HepG2 (cell line): ENCODE measurements at regions not wholly inside any gene's neighbourhood (a gene's known extent, or its start where the extent isn't known, plus 50 kb on each side); places are given as distances from the start of the nearest gene placed in this dataset.
A peak's percentile ranks its signal among the peaks of the same experiment; 100 is the strongest.

ENCODE experiments used
- ATAC-seq: fragments of 200-7000 bp; cut with Tn5 transposase; 3 replicates; pipeline ENCODE4 v1.9.1; 2020; ENCODE audit warnings: mild to moderate bottlenecking, moderate library complexity
- BruUV-seq: library from RNA; stranded (reverse); fragments of 400-500 nt; replicated peaks from 2 replicates; lab custom pipeline; 2021; lab: Mats Ljungman, UMichigan
- CTCF ChIA-PET: fragments of 300-600 bp; formaldehyde crosslinking; extraction: SDS; loops from one replicate; lab custom pipeline; 2021; ENCODE audit warnings: low total read pairs, inconsistent platforms, low intra/inter-chr PET ratio; lab: Yijun Ruan, JAX
- POLR2A ChIA-PET: fragments of 350-600 bp; sonication (Branson Sonifier 250); formaldehyde crosslinking; loops from one replicate; lab custom pipeline; 2020; ENCODE audit warnings: antibody characterized with exemption, inconsistent platforms; lab: Yijun Ruan, JAX
- DNase-seq: peaks from one replicate; pipeline ENCODE4 v3.0.0-alpha.2; 2015; ENCODE audit warnings: low spot score
- FAIRE-seq: peaks from 3 replicates; lab custom pipeline; 2011; peaks lifted over from hg19 to GRCh38; lab: Jason Lieb, UNC
- H2AFZ ChIP-seq: one replicate; pipeline ENCODE4 v1.6.1; 2011; ENCODE audit warnings: low read length, inconsistent platforms
- H3K27ac ChIP-seq: fragments of 300-600 bp; 3 replicates; pipeline ENCODE4 v1.8.0; 2011; ENCODE audit warnings: mixed run types, mild to moderate bottlenecking, mixed read lengths, low read length, inconsistent platforms; ENCODE audit not compliant: insufficient read depth; ENCODE audit errors: extremely low read length
- H3K27me3 ChIP-seq, 2 experiments: fragments of 200-600 bp in 1 of 2; 2 replicates in 1 of 2; 3 replicates in 1 of 2; pipeline versions ENCODE4 v1.6.0 to v1.8.0; 2011; ENCODE audit warnings: low read length in 2 of 2, mild to moderate bottlenecking in 2 of 2, moderate library complexity in 2 of 2, inconsistent platforms in 1 of 2; ENCODE audit not compliant: insufficient read depth in 2 of 2, control insufficient read depth in 1 of 2
- H3K36me3 ChIP-seq, 2 experiments: fragments of 200-600 bp in 1 of 2; replicated peaks in 1 of 2; 2 replicates in 1 of 2; 3 replicates in 1 of 2; pipeline versions ENCODE4 v1.5.1 to v1.8.0; 2011; ENCODE audit warnings: low read length in 2 of 2, inconsistent platforms in 1 of 2; ENCODE audit not compliant: insufficient read depth in 2 of 2, control insufficient read depth in 1 of 2
- H3K4me1 ChIP-seq: 2 replicates; pipeline ENCODE4 v1.5.1; 2012; ENCODE audit warnings: low read length, inconsistent platforms; ENCODE audit not compliant: insufficient read depth
- H3K4me2 ChIP-seq: 2 replicates; pipeline ENCODE4 v1.6.0; 2011; ENCODE audit warnings: low read depth, low read length, inconsistent platforms
- H3K4me3 ChIP-seq, 3 experiments: fragments of 200-600 bp in 1 of 3; sonication (generic), shearing (Covaris generic) in 1 of 3; replicated peaks in 1 of 3; 2 replicates each; pipeline ENCODE4 v1.5.1; 2011 to 2016; ENCODE audit warnings: low read length in 3 of 3, inconsistent platforms in 2 of 3, low read depth in 2 of 3, mild to moderate bottlenecking in 2 of 3, control low read depth in 1 of 3, mixed read lengths in 1 of 3; ENCODE audit not compliant: insufficient read depth in 1 of 3
- H3K79me2 ChIP-seq: one replicate; pipeline ENCODE4 v1.6.1; 2011; ENCODE audit warnings: low read length, inconsistent platforms; ENCODE audit not compliant: insufficient read depth
- H3K9ac ChIP-seq: 2 replicates; pipeline ENCODE4 v1.6.0; 2011; ENCODE audit warnings: mild to moderate bottlenecking, low read depth, low read length, inconsistent platforms; ENCODE audit not compliant: insufficient read depth
- H3K9me3 ChIP-seq: 2 replicates; pipeline ENCODE4 v1.5.1; 2012; ENCODE audit warnings: mild to moderate bottlenecking, low read length
- H4K20me1 ChIP-seq: 2 replicates; pipeline ENCODE4 v1.6.0; 2011; ENCODE audit warnings: inconsistent platforms, mild to moderate bottlenecking, low read length, moderate library complexity; ENCODE audit not compliant: insufficient read depth
- FOSL1 ChIP-seq: sonication (generic); formaldehyde crosslinking; IDR thresholded peaks from 2 replicates; pipeline ENCODE4 v1.9.0; 2021; ENCODE audit warnings: missing genetic modification reagents, borderline replicate concordance
- FOXO1 ChIP-seq: sonication (generic); formaldehyde crosslinking; IDR thresholded peaks from 2 replicates; pipeline ENCODE4 v1.4.0; 2020; ENCODE audit warnings: missing genetic modification reagents
- GPN1 ChIP-seq: sonication (generic); formaldehyde crosslinking; IDR thresholded peaks from 2 replicates; pipeline ENCODE4 v1.5.1; 2020; ENCODE audit warnings: missing genetic modification reagents, borderline replicate concordance
- HDAC1 ChIP-seq: sonication (generic); formaldehyde crosslinking; IDR thresholded peaks from 2 replicates; pipeline ENCODE4 v1.5.1; 2020; ENCODE audit warnings: mild to moderate bottlenecking, missing genetic modification reagents
- KLF6 ChIP-seq: IDR thresholded peaks from 2 replicates; pipeline ENCODE4 v1.8.0; 2016; ENCODE audit warnings: missing biosample characterization, missing genetic modification reagents
- SRSF4 ChIP-seq: fragments of 200-400 bp; formaldehyde crosslinking; IDR thresholded peaks from one replicate; pipeline ENCODE4 v1.6.1; 2018; ENCODE audit warnings: mild to moderate bottlenecking, low read depth, low read length, moderate library complexity; ENCODE audit not compliant: poor library complexity, severe bottlenecking
- STAG1 ChIP-seq: sonication (generic); formaldehyde crosslinking; IDR thresholded peaks from 2 replicates; pipeline ENCODE4 v1.4.0; 2020; ENCODE audit warnings: missing genetic modification reagents
- TP53 ChIP-seq: sonication (generic); formaldehyde crosslinking; conservative IDR thresholded peaks from 2 replicates; pipeline ENCODE4 v1.4.0; 2020; ENCODE audit warnings: missing genetic modification reagents
- ZNF326 ChIP-seq: sonication (generic); formaldehyde crosslinking; IDR thresholded peaks from 2 replicates; pipeline ENCODE4 v1.4.0; 2020; ENCODE audit warnings: missing genetic modification reagents, borderline replicate concordance
- ZNF354B ChIP-seq: sonication (generic); formaldehyde crosslinking; IDR thresholded peaks from 2 replicates; pipeline ENCODE4 v1.8.0; 2022; ENCODE audit warnings: mild to moderate bottlenecking, missing genetic modification reagents
- WGBS: methylation state at CpG from one replicate; pipeline ENCODE4 v1.1.6; 2017; ENCODE audit warnings: low lambda C conversion rate; 5-methylcytosine and 5-hydroxymethylcytosine counted together
- in situ Hi-C: cut with HindIII; loops from 2 replicates; pipeline ENCODE4 v1.10.0; 2017; ENCODE audit warnings: low pct_unique_long_range_greater_than_20kb; ENCODE audit not compliant: extremely low pct_ligation_motif_present
- intact Hi-C: fragments of 100-400 bp; cut with micrococcal nuclease; formaldehyde crosslinking; loops from one replicate; pipeline ENCODE4 v1.10.0; 2022; ENCODE audit not compliant: unreplicated experiment
- TF ChIP-seq, protein P1 (sequence below): sonication (generic); formaldehyde crosslinking; IDR thresholded peaks from 2 replicates; pipeline ENCODE4 v1.4.0; 2020; ENCODE audit warnings: missing genetic modification reagents, borderline replicate concordance
- TF ChIP-seq, protein P2 (sequence below): sonication (generic); formaldehyde crosslinking; IDR thresholded peaks from 2 replicates; pipeline ENCODE4 v1.5.0; 2020; ENCODE audit warnings: mild to moderate bottlenecking, missing genetic modification reagents, moderate library complexity
- TF ChIP-seq, protein P3 (sequence below): sonication (generic); formaldehyde crosslinking; IDR thresholded peaks from 2 replicates; pipeline ENCODE4 v1.5.0; 2020; ENCODE audit warnings: missing genetic modification reagents, mild to moderate bottlenecking, borderline replicate concordance
- TF ChIP-seq, protein P4 (sequence below): IDR thresholded peaks from 2 replicates; pipeline ENCODE4 v1.4.0; 2020; ENCODE audit warnings: mild to moderate bottlenecking, missing genetic modification reagents

DNA sequence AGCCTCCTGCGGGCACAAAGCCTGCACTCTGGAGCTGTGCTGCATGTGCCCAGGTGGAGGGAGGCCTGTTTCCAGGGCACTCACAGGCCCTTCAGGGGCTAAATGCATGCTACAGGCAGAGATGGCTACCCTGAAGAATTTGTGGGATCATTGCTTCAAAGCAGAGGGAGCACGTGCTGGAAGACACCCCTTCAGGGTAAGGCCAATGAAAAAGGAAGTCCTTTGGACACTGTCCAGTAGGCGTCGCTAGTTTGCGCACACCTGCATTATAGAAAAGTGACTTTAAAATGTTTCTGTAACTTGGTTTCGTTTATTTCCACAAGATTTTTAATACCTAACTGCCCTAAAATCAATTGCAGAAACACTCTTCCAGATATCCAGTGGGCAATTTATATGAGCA is 325.3 kb downstream of the ZNF516 start:
- in situ Hi-C loops: loop anchor here (10.0 kb wide), 1 partner anchor 175 kb away; no protein-coding TSS in a partner anchor
- no peaks in the 10 kb centered on the region for H4K20me1 ChIP-seq
- TF ChIP-seq STAG1 (CRISPR knock-in tag) (0 out of 2 replicates have a peak, but pooled peaks have one; percentile 13), FOXO1 (no peak), SRSF4 (no peak), ZNF354B (CRISPR knock-in tag) (no peak), HDAC1 (CRISPR knock-in tag) (no peak), KLF6 (CRISPR knock-in tag) (no peak), GPN1 (CRISPR knock-in tag) (no peak), FOSL1 (CRISPR knock-in tag) (no peak), ZNF326 (CRISPR knock-in tag) (no peak), TP53 (CRISPR knock-in tag) (no peak)
- TF ChIP-seq, protein P1, sequence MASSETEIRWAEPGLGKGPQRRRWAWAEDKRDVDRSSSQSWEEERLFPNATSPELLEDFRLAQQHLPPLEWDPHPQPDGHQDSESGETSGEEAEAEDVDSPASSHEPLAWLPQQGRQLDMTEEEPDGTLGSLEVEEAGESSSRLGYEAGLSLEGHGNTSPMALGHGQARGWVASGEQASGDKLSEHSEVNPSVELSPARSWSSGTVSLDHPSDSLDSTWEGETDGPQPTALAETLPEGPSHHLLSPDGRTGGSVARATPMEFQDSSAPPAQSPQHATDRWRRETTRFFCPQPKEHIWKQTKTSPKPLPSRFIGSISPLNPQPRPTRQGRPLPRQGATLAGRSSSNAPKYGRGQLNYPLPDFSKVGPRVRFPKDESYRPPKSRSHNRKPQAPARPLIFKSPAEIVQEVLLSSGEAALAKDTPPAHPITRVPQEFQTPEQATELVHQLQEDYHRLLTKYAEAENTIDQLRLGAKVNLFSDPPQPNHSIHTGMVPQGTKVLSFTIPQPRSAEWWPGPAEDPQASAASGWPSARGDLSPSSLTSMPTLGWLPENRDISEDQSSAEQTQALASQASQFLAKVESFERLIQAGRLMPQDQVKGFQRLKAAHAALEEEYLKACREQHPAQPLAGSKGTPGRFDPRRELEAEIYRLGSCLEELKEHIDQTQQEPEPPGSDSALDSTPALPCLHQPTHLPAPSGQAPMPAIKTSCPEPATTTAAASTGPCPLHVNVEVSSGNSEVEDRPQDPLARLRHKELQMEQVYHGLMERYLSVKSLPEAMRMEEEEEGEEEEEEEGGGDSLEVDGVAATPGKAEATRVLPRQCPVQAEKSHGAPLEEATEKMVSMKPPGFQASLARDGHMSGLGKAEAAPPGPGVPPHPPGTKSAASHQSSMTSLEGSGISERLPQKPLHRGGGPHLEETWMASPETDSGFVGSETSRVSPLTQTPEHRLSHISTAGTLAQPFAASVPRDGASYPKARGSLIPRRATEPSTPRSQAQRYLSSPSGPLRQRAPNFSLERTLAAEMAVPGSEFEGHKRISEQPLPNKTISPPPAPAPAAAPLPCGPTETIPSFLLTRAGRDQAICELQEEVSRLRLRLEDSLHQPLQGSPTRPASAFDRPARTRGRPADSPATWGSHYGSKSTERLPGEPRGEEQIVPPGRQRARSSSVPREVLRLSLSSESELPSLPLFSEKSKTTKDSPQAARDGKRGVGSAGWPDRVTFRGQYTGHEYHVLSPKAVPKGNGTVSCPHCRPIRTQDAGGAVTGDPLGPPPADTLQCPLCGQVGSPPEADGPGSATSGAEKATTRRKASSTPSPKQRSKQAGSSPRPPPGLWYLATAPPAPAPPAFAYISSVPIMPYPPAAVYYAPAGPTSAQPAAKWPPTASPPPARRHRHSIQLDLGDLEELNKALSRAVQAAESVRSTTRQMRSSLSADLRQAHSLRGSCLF: no peak
- TF ChIP-seq, protein P2, sequence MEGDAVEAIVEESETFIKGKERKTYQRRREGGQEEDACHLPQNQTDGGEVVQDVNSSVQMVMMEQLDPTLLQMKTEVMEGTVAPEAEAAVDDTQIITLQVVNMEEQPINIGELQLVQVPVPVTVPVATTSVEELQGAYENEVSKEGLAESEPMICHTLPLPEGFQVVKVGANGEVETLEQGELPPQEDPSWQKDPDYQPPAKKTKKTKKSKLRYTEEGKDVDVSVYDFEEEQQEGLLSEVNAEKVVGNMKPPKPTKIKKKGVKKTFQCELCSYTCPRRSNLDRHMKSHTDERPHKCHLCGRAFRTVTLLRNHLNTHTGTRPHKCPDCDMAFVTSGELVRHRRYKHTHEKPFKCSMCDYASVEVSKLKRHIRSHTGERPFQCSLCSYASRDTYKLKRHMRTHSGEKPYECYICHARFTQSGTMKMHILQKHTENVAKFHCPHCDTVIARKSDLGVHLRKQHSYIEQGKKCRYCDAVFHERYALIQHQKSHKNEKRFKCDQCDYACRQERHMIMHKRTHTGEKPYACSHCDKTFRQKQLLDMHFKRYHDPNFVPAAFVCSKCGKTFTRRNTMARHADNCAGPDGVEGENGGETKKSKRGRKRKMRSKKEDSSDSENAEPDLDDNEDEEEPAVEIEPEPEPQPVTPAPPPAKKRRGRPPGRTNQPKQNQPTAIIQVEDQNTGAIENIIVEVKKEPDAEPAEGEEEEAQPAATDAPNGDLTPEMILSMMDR (CRISPR knock-in tag): peak; percentile 46
- TF ChIP-seq, protein P3, sequence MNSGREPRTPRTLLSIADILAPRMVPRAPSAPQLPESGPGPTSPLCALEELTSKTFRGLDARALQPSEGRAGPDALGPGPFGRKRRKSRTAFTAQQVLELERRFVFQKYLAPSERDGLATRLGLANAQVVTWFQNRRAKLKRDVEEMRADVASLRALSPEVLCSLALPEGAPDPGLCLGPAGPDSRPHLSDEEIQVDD: no peak
- TF ChIP-seq, protein P4, sequence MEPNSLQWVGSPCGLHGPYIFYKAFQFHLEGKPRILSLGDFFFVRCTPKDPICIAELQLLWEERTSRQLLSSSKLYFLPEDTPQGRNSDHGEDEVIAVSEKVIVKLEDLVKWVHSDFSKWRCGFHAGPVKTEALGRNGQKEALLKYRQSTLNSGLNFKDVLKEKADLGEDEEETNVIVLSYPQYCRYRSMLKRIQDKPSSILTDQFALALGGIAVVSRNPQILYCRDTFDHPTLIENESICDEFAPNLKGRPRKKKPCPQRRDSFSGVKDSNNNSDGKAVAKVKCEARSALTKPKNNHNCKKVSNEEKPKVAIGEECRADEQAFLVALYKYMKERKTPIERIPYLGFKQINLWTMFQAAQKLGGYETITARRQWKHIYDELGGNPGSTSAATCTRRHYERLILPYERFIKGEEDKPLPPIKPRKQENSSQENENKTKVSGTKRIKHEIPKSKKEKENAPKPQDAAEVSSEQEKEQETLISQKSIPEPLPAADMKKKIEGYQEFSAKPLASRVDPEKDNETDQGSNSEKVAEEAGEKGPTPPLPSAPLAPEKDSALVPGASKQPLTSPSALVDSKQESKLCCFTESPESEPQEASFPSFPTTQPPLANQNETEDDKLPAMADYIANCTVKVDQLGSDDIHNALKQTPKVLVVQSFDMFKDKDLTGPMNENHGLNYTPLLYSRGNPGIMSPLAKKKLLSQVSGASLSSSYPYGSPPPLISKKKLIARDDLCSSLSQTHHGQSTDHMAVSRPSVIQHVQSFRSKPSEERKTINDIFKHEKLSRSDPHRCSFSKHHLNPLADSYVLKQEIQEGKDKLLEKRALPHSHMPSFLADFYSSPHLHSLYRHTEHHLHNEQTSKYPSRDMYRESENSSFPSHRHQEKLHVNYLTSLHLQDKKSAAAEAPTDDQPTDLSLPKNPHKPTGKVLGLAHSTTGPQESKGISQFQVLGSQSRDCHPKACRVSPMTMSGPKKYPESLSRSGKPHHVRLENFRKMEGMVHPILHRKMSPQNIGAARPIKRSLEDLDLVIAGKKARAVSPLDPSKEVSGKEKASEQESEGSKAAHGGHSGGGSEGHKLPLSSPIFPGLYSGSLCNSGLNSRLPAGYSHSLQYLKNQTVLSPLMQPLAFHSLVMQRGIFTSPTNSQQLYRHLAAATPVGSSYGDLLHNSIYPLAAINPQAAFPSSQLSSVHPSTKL (CRISPR knock-in tag): no peak

More for the DNA sequence above, 325.3 kb downstream of the ZNF516 start:
- 33% methylated on average over 5 of the region's 6 CpGs for WGBS
- no peak overlapping the region for H3K4me3 ChIP-seq
- no peak for FAIRE-seq
- H3K4me1 ChIP-seq: no peaks in the 10 kb centered on the region
- H3K9me3 ChIP-seq: no peaks in the 10 kb centered on the region
- no TSS peak for BruUV-seq
- no peak overlapping the region for H3K9ac ChIP-seq
- no peak overlapping the region for H3K4me2 ChIP-seq
- ChIA-PET CTCF (interaction anchor here (1.6 kb wide), 1 partner anchor 179 kb away, joined by 5 read pairs; no protein-coding TSS in a partner anchor), POLR2A (no interaction called here)
- H2AFZ ChIP-seq: no peak overlapping the region
- H3K27me3 ChIP-seq: peaks cover 1 to 44% of the 10 kb centered on the region in 2 experiments; a peak in 2 of 5 replicates
- peak; percentile 53 for ATAC-seq
- no peak for DNase-seq
- intact Hi-C loops: loop anchor here (1.0 kb wide), 1 partner anchor 180 kb away; no protein-coding TSS in a partner anchor
- no peaks in the 10 kb centered on the region for H3K36me3 ChIP-seq
- H3K27ac ChIP-seq: no peak overlapping the region
- no peaks in the 10 kb centered on the region for H3K79me2 ChIP-seq
